ENCODE measurements at regions not wholly inside any gene's neighbourhood (a gene's known extent, or its start where the extent isn't known, plus 50 kb on each side); places are given as distances from the start of the nearest gene placed in this dataset.
"Not testable (repeated sequence)": the region's sequence is repeated elsewhere in the genome, so short reads cannot be mapped to it uniquely, and the experiment has no call there.

GRCh38 chr2:241978670-241979069, 109.1 kb downstream of the RTP5 start:
- Histone ChIP-seq H3K4me1 (peaks cover 19% of the 10 kb centered on the region), H3K27me3 (no peaks in the 10 kb centered on the region), H3K36me3 (peaks cover 84% of the 10 kb centered on the region), H3K4me2 (no peak overlapping the region), H3K9me3 (peaks cover 4% of the 10 kb centered on the region; the same call in 1 of the 2 replicates), H3K9ac (no peak overlapping the region), H3K4me3 (no peak overlapping the region), H4K20me1 (peaks cover 15% of the 10 kb centered on the region; the same call in 1 of the 2 replicates), H3K27ac (no peak overlapping the region)
- TF ChIP-seq Cebpa-rat (IDR thresholded peaks at IDR 0.05) = no peak

GRCh38 chr2:241980193-241980592, 110.7 kb downstream of the RTP5 start:
- Histone ChIP-seq H4K20me1 (peaks cover 12% of the 10 kb centered on the region; the same call in 1 of the 2 replicates), H3K4me3 (no peak overlapping the region), H3K4me2 (no peak overlapping the region), H3K36me3 (peaks cover 69% of the 10 kb centered on the region), H3K9me3 (peaks cover 4% of the 10 kb centered on the region; the same call in 1 of the 2 replicates), H3K4me1 (peaks cover 28% of the 10 kb centered on the region), H3K9ac (no peak overlapping the region), H3K27ac (no peak overlapping the region), H3K27me3 (no peaks in the 10 kb centered on the region)
- TF ChIP-seq Cebpa-rat (IDR thresholded peaks at IDR 0.05) = no peak

- no peak overlapping the region for H3K4me3 ChIP-seq
- peaks cover 63% of the 10 kb centered on the region for H3K36me3 ChIP-seq
- no peak overlapping the region for H3K4me2 ChIP-seq
- H3K4me1 ChIP-seq = peaks cover 31% of the 10 kb centered on the region
- no peak for TF ChIP-seq Cebpa-rat (IDR thresholded peaks at IDR 0.05)
- H3K27me3 ChIP-seq = no peaks in the 10 kb centered on the region
- no peak overlapping the region for H3K27ac ChIP-seq
- H3K9ac ChIP-seq = no peak overlapping the region
- H4K20me1 ChIP-seq = peaks cover 4% of the 10 kb centered on the region; the same call in 1 of the 2 replicates
- H3K9me3 ChIP-seq = peaks cover 5% of the 10 kb centered on the region
These were observed 111.7 kb downstream of the RTP5 start for GRCh38 chr2:241981076-241981700.

GRCh38 chr2:241982706-241983570, 113.4 kb downstream of the RTP5 start:
- no peak overlapping the region for H3K4me3 ChIP-seq
- TF ChIP-seq Cebpa-rat (IDR thresholded peaks at IDR 0.05) = no peak
- peaks cover 22% of the 10 kb centered on the region for H3K9me3 ChIP-seq
- no peaks in the 10 kb centered on the region; the same call in 1 of the 2 replicates for H4K20me1 ChIP-seq
- H3K4me1 ChIP-seq = peaks cover 24% of the 10 kb centered on the region
- H3K4me2 ChIP-seq = no peak overlapping the region
- no peaks in the 10 kb centered on the region for H3K27me3 ChIP-seq
- H3K27ac ChIP-seq = no peak overlapping the region
- H3K9ac ChIP-seq = no peak overlapping the region
- peaks cover 64% of the 10 kb centered on the region for H3K36me3 ChIP-seq

GRCh38 chr2:241983571-241984270, 114.2 kb downstream of the RTP5 start:
- Histone ChIP-seq H3K4me2 (no peak overlapping the region), H3K4me3 (no peak overlapping the region), H3K27me3 (no peaks in the 10 kb centered on the region), H3K27ac (no peak overlapping the region), H3K9ac (no peak overlapping the region), H3K9me3 (peaks cover 24% of the 10 kb centered on the region), H3K4me1 (peaks cover 23% of the 10 kb centered on the region), H3K36me3 (peaks cover 64% of the 10 kb centered on the region), H4K20me1 (no peaks in the 10 kb centered on the region; the same call in 1 of the 2 replicates)
- no peak for TF ChIP-seq Cebpa-rat (IDR thresholded peaks at IDR 0.05)

- Histone ChIP-seq H3K36me3 (peaks cover 66% of the 10 kb centered on the region), H3K4me1 (peaks cover 18% of the 10 kb centered on the region), H3K27ac (no peak overlapping the region), H3K9ac (no peak overlapping the region), H3K27me3 (no peaks in the 10 kb centered on the region), H3K4me2 (no peak overlapping the region), H3K9me3 (peaks cover 28% of the 10 kb centered on the region), H4K20me1 (no peaks in the 10 kb centered on the region; the same call in 1 of the 2 replicates), H3K4me3 (no peak overlapping the region)
- TF ChIP-seq Cebpa-rat (IDR thresholded peaks at IDR 0.05) = no peak
These were observed 114.7 kb downstream of the RTP5 start for GRCh38 chr2:241984271-241984655.

GRCh38 chr2:241984658-241985057, 115.1 kb downstream of the RTP5 start:
- Histone ChIP-seq H3K4me3 (no peak overlapping the region), H3K36me3 (peaks cover 70% of the 10 kb centered on the region), H3K27ac (no peak overlapping the region), H3K27me3 (no peaks in the 10 kb centered on the region), H4K20me1 (no peaks in the 10 kb centered on the region; the same call in 1 of the 2 replicates), H3K9ac (no peak overlapping the region), H3K9me3 (peaks cover 30% of the 10 kb centered on the region), H3K4me2 (0 out of 2 replicates have a peak overlapping the region, but pooled peaks have one; percentile 22), H3K4me1 (peaks cover 14% of the 10 kb centered on the region)
- TF ChIP-seq Cebpa-rat (IDR thresholded peaks at IDR 0.05) = no peak

- H3K9me3 ChIP-seq = peaks cover 30% of the 10 kb centered on the region
- not testable (repeated sequence) for H3K27me3 ChIP-seq, H3K9ac ChIP-seq, H3K27ac ChIP-seq, H3K4me3 ChIP-seq, H4K20me1 ChIP-seq
- H3K4me2 ChIP-seq = peak overlapping the region; percentile 22; the same call in 1 of the 2 replicates
- peaks cover 68% of the 10 kb centered on the region for H3K36me3 ChIP-seq
- peaks cover 14% of the 10 kb centered on the region for H3K4me1 ChIP-seq
These were observed 115.8 kb downstream of the RTP5 start for GRCh38 chr2:241985161-241985985.

- Histone ChIP-seq H3K36me3 (peaks cover 68% of the 10 kb centered on the region), H3K4me1 (peaks cover 17% of the 10 kb centered on the region), H3K27ac (no peak overlapping the region), H3K4me2 (no peak overlapping the region; the same call in 1 of the 2 replicates), H3K9ac (no peak overlapping the region), H3K4me3 (no peak overlapping the region), H4K20me1 (peaks cover 3% of the 10 kb centered on the region; the same call in 1 of the 2 replicates), H3K27me3 (no peaks in the 10 kb centered on the region), H3K9me3 (peaks cover 30% of the 10 kb centered on the region)
- no peak for TF ChIP-seq Cebpa-rat (IDR thresholded peaks at IDR 0.05)
These were observed 116.4 kb downstream of the RTP5 start for GRCh38 chr2:241985986-241986329.
